Uterus (tissue), 3 donors: ENCODE measurements at regions not wholly inside any gene's neighbourhood (a gene's known extent, or its start where the extent isn't known, plus 50 kb on each side); places are given as distances from the start of the nearest gene placed in this dataset.

Experiments used
- DNase-seq, 2 donors: peaks; one replicate each; pipeline ENCODE4 v3.0.0-alpha.2; 2019 to 2020
- H3K27ac ChIP-seq, 2 donors: fragments of 200-600 bp; sonication (generic); 1 replicate in 1 of 2; 2 replicates in 1 of 2; pipeline ENCODE4 v1.5.1; 2016 to 2018
- H3K27me3 ChIP-seq, 2 donors: fragments of 200-600 bp; sonication (generic); one replicate each; pipeline ENCODE4 v1.5.1; 2018 to 2019; ENCODE audit warnings: control low read depth in 1 of 2
- H3K36me3 ChIP-seq, 2 donors: fragments of 200-600 bp; sonication (generic); one replicate each; pipeline ENCODE4 v1.5.1; 2019; ENCODE audit warnings: control low read depth in 1 of 2
- H3K4me1 ChIP-seq, 2 donors: fragments of 200-600 bp; sonication (generic); one replicate each; pipeline ENCODE4 v1.5.1; 2018 to 2019; ENCODE audit warnings: control low read depth in 1 of 2
- H3K4me3 ChIP-seq, 2 donors: fragments of 200-600 bp; sonication (generic); 1 replicate in 1 of 2; 2 replicates in 1 of 2; pipeline ENCODE4 v1.5.1; 2018 to 2019; ENCODE audit warnings: mild to moderate bottlenecking in 1 of 2
- H3K9me3 ChIP-seq, 2 donors: fragments of 200-600 bp; sonication (generic); one replicate each; pipeline ENCODE4 v1.5.1; 2019; ENCODE audit warnings: control low read depth in 1 of 2
- POLR2A ChIP-seq, 2 donors: fragments of 450-650 bp; IDR thresholded peaks; one replicate each; pipeline ENCODE4 v1.6.1; 2016; ENCODE audit warnings: antibody characterized with exemption in 2 of 2, mild to moderate bottlenecking in 1 of 2, moderate library complexity in 1 of 2
- intact Hi-C: fragments of 100-400 bp; cut with DNase I; formaldehyde crosslinking; loops from one replicate; pipeline ENCODE4 v1.15.1; 2023; ENCODE audit warnings: low total_unique reads
- TF ChIP-seq, protein P1 (sequence below), 4 experiments: fragments of 200-600 bp in 2 of 4; fragments of 450-650 bp in 2 of 4; sonication (generic) in 2 of 4; IDR thresholded peaks; one replicate each; pipeline ENCODE4 v1.5.1; 2016 to 2019; ENCODE audit warnings: antibody characterized with exemption in 4 of 4, mild to moderate bottlenecking in 2 of 4, moderate library complexity in 1 of 4
- donor health status: DM: yes; HTN: yes; CAD: no.

DNA sequence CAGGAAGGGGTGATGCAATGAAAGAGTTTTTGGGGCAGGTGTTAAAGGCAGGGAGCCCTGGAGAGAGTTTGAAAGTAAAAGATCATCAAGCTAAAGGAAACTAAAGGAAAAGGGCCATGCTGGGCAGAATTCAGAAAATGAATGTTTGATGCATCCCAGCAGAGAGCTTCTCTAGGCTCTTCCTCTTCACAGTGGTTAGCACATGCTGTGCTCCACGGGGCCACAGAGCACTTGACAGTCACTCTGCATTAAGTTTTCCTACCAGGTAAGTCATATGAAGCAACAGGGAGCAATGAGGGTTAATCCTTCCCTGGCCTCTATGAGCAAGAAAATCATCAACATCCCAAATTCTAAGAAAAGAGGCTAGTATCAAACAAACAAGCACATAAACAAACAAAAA is 895.2 kb downstream of the TRIB2 start:
- no peaks in the 10 kb centered on the region for H3K36me3 ChIP-seq
- H3K9me3 ChIP-seq = no peaks in the 10 kb centered on the region
- H3K27me3 ChIP-seq = no peaks in the 10 kb centered on the region
- no peak overlapping the region for H3K4me3 ChIP-seq
- no peak overlapping the region for H3K27ac ChIP-seq
- no peak for TF ChIP-seq POLR2A (IDR thresholded peaks at IDR 0.05)
- TF ChIP-seq, protein P1, sequence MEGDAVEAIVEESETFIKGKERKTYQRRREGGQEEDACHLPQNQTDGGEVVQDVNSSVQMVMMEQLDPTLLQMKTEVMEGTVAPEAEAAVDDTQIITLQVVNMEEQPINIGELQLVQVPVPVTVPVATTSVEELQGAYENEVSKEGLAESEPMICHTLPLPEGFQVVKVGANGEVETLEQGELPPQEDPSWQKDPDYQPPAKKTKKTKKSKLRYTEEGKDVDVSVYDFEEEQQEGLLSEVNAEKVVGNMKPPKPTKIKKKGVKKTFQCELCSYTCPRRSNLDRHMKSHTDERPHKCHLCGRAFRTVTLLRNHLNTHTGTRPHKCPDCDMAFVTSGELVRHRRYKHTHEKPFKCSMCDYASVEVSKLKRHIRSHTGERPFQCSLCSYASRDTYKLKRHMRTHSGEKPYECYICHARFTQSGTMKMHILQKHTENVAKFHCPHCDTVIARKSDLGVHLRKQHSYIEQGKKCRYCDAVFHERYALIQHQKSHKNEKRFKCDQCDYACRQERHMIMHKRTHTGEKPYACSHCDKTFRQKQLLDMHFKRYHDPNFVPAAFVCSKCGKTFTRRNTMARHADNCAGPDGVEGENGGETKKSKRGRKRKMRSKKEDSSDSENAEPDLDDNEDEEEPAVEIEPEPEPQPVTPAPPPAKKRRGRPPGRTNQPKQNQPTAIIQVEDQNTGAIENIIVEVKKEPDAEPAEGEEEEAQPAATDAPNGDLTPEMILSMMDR (IDR thresholded peaks at IDR 0.05) = no peak
- intact Hi-C loops = no loop called here
- no peaks in the 10 kb centered on the region for H3K4me1 ChIP-seq
- DNase-seq = no peak

- Histone ChIP-seq H3K27ac (no peak overlapping the region), H3K36me3 (no peaks in the 10 kb centered on the region), H3K27me3 (no peaks in the 10 kb centered on the region), H3K4me1 (no peaks in the 10 kb centered on the region), H3K9me3 (no peaks in the 10 kb centered on the region), H3K4me3 (no peak overlapping the region)
- TF ChIP-seq, protein P1 (IDR thresholded peaks at IDR 0.05) = no peak
- no peak for TF ChIP-seq POLR2A (IDR thresholded peaks at IDR 0.05)
- intact Hi-C loops = no loop called here
- no peak for DNase-seq
Measured at GRCh38 chr2:13616059-13616458, 899.3 kb downstream of the TRIB2 start.

DNA sequence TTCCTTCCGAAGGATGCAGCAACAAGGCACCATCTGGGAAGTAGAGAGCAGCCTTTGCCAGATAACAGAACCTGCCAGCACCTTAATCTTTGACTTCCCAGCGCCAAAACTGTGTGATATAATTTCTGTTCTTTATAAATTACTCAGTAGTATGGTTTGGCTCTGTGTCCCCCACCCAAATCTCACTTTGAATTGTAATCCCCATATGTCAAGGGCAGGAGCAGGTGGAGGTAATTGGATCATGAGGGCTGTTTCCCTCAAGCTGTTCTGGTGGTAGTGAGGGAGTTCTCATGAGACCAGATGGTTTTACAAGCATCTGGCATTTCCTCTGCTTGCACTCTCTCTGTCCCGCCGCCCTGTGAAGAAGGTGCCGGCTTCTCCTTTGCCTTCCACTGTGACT is 899.9 kb downstream of the TRIB2 start:
- intact Hi-C loops = no loop called here
- no peak for DNase-seq
- Histone ChIP-seq H3K9me3 (no peaks in the 10 kb centered on the region), H3K36me3 (no peaks in the 10 kb centered on the region), H3K4me3 (no peak overlapping the region), H3K4me1 (no peaks in the 10 kb centered on the region), H3K27ac (no peak overlapping the region), H3K27me3 (no peaks in the 10 kb centered on the region)
- TF ChIP-seq POLR2A (IDR thresholded peaks at IDR 0.05) = no peak
- TF ChIP-seq, protein P1 (IDR thresholded peaks at IDR 0.05) = no peak

GRCh38 chr2:13628122-13628521 is 911.4 kb downstream of the TRIB2 start:
- no peak for DNase-seq
- no peaks in the 10 kb centered on the region for H3K27me3 ChIP-seq
- no peaks in the 10 kb centered on the region for H3K4me1 ChIP-seq
- H3K36me3 ChIP-seq = no peaks in the 10 kb centered on the region
- intact Hi-C loops = no loop called here
- no peak overlapping the region for H3K4me3 ChIP-seq
- no peaks in the 10 kb centered on the region for H3K9me3 ChIP-seq
- TF ChIP-seq, protein P1 (IDR thresholded peaks at IDR 0.05) = no peak
- no peak for TF ChIP-seq POLR2A (IDR thresholded peaks at IDR 0.05)
- no peak overlapping the region for H3K27ac ChIP-seq

DNA sequence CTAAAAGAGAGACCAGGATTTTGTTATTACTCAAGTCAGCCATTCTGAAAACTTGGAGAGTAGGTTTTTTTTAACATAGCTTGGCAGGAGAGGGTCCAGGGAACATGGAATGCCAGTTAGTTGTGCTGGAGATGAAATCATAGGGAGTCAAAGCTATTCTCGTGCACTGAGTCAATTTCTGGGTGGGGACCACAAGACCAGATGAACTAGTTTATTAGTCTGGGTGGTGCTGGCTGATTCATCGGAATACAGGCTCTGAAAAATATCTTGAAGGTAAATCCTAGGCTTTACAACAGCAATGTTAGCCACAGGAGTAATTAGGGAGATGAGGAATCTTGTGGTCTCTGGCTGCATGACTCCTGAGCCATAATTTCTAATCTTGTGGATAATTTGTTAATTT is 921.4 kb downstream of the TRIB2 start:
- Histone ChIP-seq H3K27ac (no peak overlapping the region), H3K27me3 (no peaks in the 10 kb centered on the region), H3K36me3 (no peaks in the 10 kb centered on the region), H3K4me1 (no peaks in the 10 kb centered on the region), H3K4me3 (no peak overlapping the region), H3K9me3 (no peaks in the 10 kb centered on the region)
- TF ChIP-seq POLR2A (IDR thresholded peaks at IDR 0.05) = no peak
- TF ChIP-seq, protein P1 (IDR thresholded peaks at IDR 0.05) = no peak
- no peak for DNase-seq
- intact Hi-C loops = no loop called here
